SK-N-SH (cell line): ENCODE measurements at regions not wholly inside any gene's neighbourhood (a gene's known extent, or its start where the extent isn't known, plus 50 kb on each side); places are given as distances from the start of the nearest gene placed in this dataset.

Source experiments
- CTCF ChIA-PET: fragments of 300-600, 350-600 bp; formaldehyde crosslinking; extraction: SDS; loops from one replicate; lab custom pipeline; 2021; lab: Yijun Ruan, JAX
- POLR2A ChIA-PET: fragments of 350-600 bp; sonication (Branson Sonifier 250); formaldehyde crosslinking; extraction: SDS; loops from one replicate; lab custom pipeline; 2020; ENCODE audit warnings: antibody characterized with exemption, inconsistent platforms; lab: Yijun Ruan, JAX
- DNase-seq: peaks from one replicate; pipeline ENCODE4 v3.0.0; 2012
- H2AFZ ChIP-seq: fragments of 200-600 bp; sonication (generic); 2 replicates; pipeline ENCODE4 v1.8.1; 2016; ENCODE audit warnings: antibody characterized with exemption, mild to moderate bottlenecking, low read depth
- H3F3A ChIP-seq: fragments of 200-600 bp; sonication (generic); replicated peaks from 2 replicates; pipeline ENCODE3; 2016; ENCODE audit warnings: antibody characterized with exemption, mild to moderate bottlenecking; ENCODE audit not compliant: insufficient read depth
- H3K27ac ChIP-seq, 2 experiments: fragments of 200-500 bp in 1 of 2; fragments of 200-600 bp in 1 of 2; sonication (Bioruptor generic) in 1 of 2; sonication (generic), shearing (Covaris generic) in 1 of 2; 2 replicates each; pipeline versions ENCODE4 v1.5.1 to v1.6.1; 2014 to 2016; ENCODE audit warnings: low read depth in 2 of 2, inconsistent platforms in 1 of 2, low read length in 1 of 2, mild to moderate bottlenecking in 1 of 2, mixed read lengths in 1 of 2
- H3K27me3 ChIP-seq: fragments of 200-600 bp; sonication (generic), shearing (Covaris generic); 2 replicates; pipeline ENCODE4 v1.6.1; 2016; ENCODE audit warnings: mixed run types; ENCODE audit not compliant: insufficient read depth
- H3K36me3 ChIP-seq, 2 experiments: fragments of 200-500 bp in 1 of 2; fragments of 200-600 bp in 1 of 2; sonication (Bioruptor generic) in 1 of 2; sonication (generic) in 1 of 2; replicated peaks in 1 of 2; 2 replicates each; pipeline versions ENCODE3 to v1.5.1; 2014 to 2016; ENCODE audit warnings: low read length in 1 of 2, mild to moderate bottlenecking in 1 of 2; ENCODE audit not compliant: insufficient read depth in 2 of 2, control insufficient read depth in 1 of 2
- H3K4me1 ChIP-seq, 2 experiments: fragments of 200-500 bp in 1 of 2; fragments of 200-600 bp in 1 of 2; sonication (Bioruptor generic) in 1 of 2; sonication (generic), shearing (Covaris generic) in 1 of 2; 2 replicates each; pipeline versions ENCODE4 v1.5.1 to v1.6.1; 2014 to 2016; ENCODE audit warnings: low read depth in 1 of 2, low read length in 1 of 2, mixed run types in 1 of 2; ENCODE audit not compliant: insufficient read depth in 2 of 2, control insufficient read depth in 1 of 2
- H3K4me2 ChIP-seq: fragments of 200-600 bp; sonication (generic), shearing (Covaris generic); 2 replicates; pipeline ENCODE4 v1.6.1; 2017; ENCODE audit warnings: mixed run types
- H3K4me3 ChIP-seq, 2 experiments: fragments of 200-500 bp in 1 of 2; fragments of 200-600 bp in 1 of 2; sonication (Bioruptor generic) in 1 of 2; sonication (generic), shearing (Covaris generic) in 1 of 2; 2 replicates each; pipeline versions ENCODE4 v1.5.1 to v1.8.1; 2014 to 2016; ENCODE audit warnings: low read depth in 2 of 2, inconsistent platforms in 1 of 2, low read length in 1 of 2, mild to moderate bottlenecking in 1 of 2, mixed read lengths in 1 of 2, moderate library complexity in 1 of 2
- H3K79me2 ChIP-seq: fragments of 200-600 bp; sonication (generic); 2 replicates; pipeline ENCODE4 v1.8.1; 2017; ENCODE audit warnings: mild to moderate bottlenecking; ENCODE audit not compliant: insufficient read depth
- H3K9ac ChIP-seq: fragments of 200-600 bp; sonication (generic); 2 replicates; pipeline ENCODE4 v1.6.1; 2017; ENCODE audit warnings: mixed run types
- H3K9me2 ChIP-seq: fragments of 200-600 bp; sonication (generic); 2 replicates; pipeline ENCODE4 v1.6.1; 2017; ENCODE audit warnings: mixed run types
- H3K9me3 ChIP-seq: fragments of 200-600 bp; sonication (generic); 2 replicates; pipeline ENCODE4 v1.6.1; 2017; ENCODE audit warnings: mixed run types, mild to moderate bottlenecking, moderate library complexity
- H4K20me1 ChIP-seq: fragments of 200-600 bp; sonication (generic); 2 replicates; pipeline ENCODE4 v1.6.1; 2017; ENCODE audit warnings: mild to moderate bottlenecking, mixed run types; ENCODE audit not compliant: insufficient read depth
- CTCF ChIP-seq: fragments of 200-600 bp; sonication (generic); IDR thresholded peaks from 2 replicates; pipeline ENCODE4 v1.6.1; 2017; ENCODE audit warnings: antibody characterized with exemption, mild to moderate bottlenecking, moderate library complexity
- EP300 ChIP-seq, 2 experiments: IDR thresholded peaks; 2 replicates each; pipeline versions ENCODE4 v1.4.0 to v1.6.1; 2012; ENCODE audit warnings: borderline replicate concordance in 1 of 2, low read depth in 1 of 2, low read length in 1 of 2
- GATA2 ChIP-seq: sonication (generic); formaldehyde crosslinking; IDR thresholded peaks from 2 replicates; pipeline ENCODE4 v1.5.0; 2020; ENCODE audit warnings: mild to moderate bottlenecking, missing genetic modification reagents
- MAX ChIP-seq: IDR thresholded peaks from 2 replicates; pipeline ENCODE4 v1.4.0; 2012; ENCODE audit warnings: low read depth
- PBX3 ChIP-seq: IDR thresholded peaks from 2 replicates; pipeline ENCODE4; 2012
- RFX5 ChIP-seq: IDR thresholded peaks from 2 replicates; pipeline ENCODE4 v1.6.1; 2012; ENCODE audit warnings: mild to moderate bottlenecking, improper control_type of control experiment, low read length
- TF ChIP-seq, protein P1 (sequence below): IDR thresholded peaks from 2 replicates; pipeline ENCODE4 v1.6.1; 2012; ENCODE audit warnings: mild to moderate bottlenecking, low read depth, low read length, moderate library complexity
- TF ChIP-seq, protein P2 (sequence below): IDR thresholded peaks from 2 replicates; pipeline ENCODE4 v1.4.0; 2012; ENCODE audit warnings: low read depth, borderline replicate concordance

DNA sequence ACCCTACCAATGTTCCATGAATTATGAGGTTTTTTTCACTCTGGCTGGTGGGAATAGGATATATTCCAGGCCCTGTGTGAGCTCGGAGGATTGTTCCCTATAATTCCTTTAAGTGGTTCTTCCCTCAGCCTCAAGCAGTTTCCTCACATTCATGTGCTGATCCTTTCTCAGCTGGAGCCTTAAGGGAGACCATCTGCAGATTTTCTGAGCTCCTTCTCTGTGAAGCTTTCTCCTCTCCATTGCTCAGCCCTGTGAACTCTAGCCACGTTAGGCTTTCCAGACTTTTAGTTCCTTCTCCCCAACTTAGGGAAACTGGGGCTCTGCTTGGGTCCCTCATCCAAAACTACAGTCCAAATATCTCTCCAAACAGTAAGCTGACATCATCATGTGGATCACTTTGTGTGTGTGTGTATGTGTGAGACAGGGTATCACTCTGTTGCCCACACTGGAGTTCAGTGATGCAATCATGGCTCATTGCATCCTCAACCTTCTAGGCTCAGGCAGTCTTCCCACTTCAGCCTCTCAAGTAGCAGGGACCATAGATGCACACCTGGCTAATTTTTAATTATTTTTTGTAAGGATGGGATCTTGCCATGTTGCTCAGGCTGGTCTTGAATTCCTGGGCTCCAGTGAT lies 219.5 kb upstream of the OTX2 start (continued):
- no peak for TF ChIP-seq PBX3
- TF ChIP-seq MAX = no peak
- TF ChIP-seq RFX5 = no peak
- TF ChIP-seq GATA2 (CRISPR knock-in tag) = no peak
- TF ChIP-seq, protein P1, sequence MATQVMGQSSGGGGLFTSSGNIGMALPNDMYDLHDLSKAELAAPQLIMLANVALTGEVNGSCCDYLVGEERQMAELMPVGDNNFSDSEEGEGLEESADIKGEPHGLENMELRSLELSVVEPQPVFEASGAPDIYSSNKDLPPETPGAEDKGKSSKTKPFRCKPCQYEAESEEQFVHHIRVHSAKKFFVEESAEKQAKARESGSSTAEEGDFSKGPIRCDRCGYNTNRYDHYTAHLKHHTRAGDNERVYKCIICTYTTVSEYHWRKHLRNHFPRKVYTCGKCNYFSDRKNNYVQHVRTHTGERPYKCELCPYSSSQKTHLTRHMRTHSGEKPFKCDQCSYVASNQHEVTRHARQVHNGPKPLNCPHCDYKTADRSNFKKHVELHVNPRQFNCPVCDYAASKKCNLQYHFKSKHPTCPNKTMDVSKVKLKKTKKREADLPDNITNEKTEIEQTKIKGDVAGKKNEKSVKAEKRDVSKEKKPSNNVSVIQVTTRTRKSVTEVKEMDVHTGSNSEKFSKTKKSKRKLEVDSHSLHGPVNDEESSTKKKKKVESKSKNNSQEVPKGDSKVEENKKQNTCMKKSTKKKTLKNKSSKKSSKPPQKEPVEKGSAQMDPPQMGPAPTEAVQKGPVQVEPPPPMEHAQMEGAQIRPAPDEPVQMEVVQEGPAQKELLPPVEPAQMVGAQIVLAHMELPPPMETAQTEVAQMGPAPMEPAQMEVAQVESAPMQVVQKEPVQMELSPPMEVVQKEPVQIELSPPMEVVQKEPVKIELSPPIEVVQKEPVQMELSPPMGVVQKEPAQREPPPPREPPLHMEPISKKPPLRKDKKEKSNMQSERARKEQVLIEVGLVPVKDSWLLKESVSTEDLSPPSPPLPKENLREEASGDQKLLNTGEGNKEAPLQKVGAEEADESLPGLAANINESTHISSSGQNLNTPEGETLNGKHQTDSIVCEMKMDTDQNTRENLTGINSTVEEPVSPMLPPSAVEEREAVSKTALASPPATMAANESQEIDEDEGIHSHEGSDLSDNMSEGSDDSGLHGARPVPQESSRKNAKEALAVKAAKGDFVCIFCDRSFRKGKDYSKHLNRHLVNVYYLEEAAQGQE = no peak
- no peak for TF ChIP-seq EP300 (IDR thresholded peaks at IDR 0.05; ENCODE audit: borderline replicate concordance in 1 of 2, low read depth in 1 of 2, low read length in 1 of 2)

DNA sequence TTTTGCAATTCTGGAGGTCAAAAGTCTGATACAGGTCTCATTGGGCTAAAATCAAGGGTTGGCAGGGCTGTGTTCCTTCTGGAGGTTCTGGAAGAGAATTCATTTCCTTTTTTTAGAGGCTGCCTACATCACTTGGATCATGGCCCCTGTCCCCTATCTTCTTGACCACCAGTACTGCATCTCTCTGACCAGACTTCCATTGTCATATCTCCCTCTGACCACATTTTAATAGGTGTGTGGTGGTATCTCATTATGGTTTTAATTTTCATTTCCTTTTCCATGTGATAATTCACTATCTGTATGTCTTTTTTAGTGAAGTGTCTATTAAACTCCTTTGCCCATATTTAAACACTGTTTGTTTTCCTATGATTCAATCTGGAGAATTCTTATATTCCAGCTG lies 215.2 kb upstream of the OTX2 start:
- H3K4me2 ChIP-seq = no peak overlapping the region
- no peaks in the 10 kb centered on the region for H3K36me3 ChIP-seq
- CTCF ChIA-PET = no interaction called here
- H3K4me1 ChIP-seq = no peaks in the 10 kb centered on the region
- H4K20me1 ChIP-seq = no peaks in the 10 kb centered on the region
- no peak overlapping the region for H3K4me3 ChIP-seq
- no peaks in the 10 kb centered on the region for H3K9me2 ChIP-seq
- H3K27ac ChIP-seq = no peak overlapping the region
- TF ChIP-seq, protein P2, sequence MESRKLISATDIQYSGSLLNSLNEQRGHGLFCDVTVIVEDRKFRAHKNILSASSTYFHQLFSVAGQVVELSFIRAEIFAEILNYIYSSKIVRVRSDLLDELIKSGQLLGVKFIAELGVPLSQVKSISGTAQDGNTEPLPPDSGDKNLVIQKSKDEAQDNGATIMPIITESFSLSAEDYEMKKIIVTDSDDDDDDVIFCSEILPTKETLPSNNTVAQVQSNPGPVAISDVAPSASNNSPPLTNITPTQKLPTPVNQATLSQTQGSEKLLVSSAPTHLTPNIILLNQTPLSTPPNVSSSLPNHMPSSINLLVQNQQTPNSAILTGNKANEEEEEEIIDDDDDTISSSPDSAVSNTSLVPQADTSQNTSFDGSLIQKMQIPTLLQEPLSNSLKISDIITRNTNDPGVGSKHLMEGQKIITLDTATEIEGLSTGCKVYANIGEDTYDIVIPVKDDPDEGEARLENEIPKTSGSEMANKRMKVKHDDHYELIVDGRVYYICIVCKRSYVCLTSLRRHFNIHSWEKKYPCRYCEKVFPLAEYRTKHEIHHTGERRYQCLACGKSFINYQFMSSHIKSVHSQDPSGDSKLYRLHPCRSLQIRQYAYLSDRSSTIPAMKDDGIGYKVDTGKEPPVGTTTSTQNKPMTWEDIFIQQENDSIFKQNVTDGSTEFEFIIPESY = no peak
- TF ChIP-seq CTCF (no peak), GATA2 (CRISPR knock-in tag) (no peak)
- H3K79me2 ChIP-seq = no peaks in the 10 kb centered on the region
- no peaks in the 10 kb centered on the region for H3K27me3 ChIP-seq
- POLR2A ChIA-PET = no interaction called here
- no peak overlapping the region for H2AFZ ChIP-seq
- no peaks in the 10 kb centered on the region for H3F3A ChIP-seq
- no peak overlapping the region for H3K9ac ChIP-seq
- DNase-seq = no peak
- H3K9me3 ChIP-seq = no peaks in the 10 kb centered on the region
